GM12878 (cell line): ENCODE measurements at regions not wholly inside any gene's neighbourhood (a gene's known extent, or its start where the extent isn't known, plus 50 kb on each side); places are given as distances from the start of the nearest gene placed in this dataset.

Experiments used
- ATAC-seq: fragments of 200-7000 bp; cut with Tn5 transposase; 3 replicates; pipeline ENCODE4 v1.9.1; 2020; ENCODE audit warnings: mild to moderate bottlenecking, moderate library complexity
- BruUV-seq: library from RNA; stranded (reverse); fragments of 400-500 nt; replicated peaks from 2 replicates; lab custom pipeline; 2021; lab: Mats Ljungman, UMichigan
- CTCF ChIA-PET: fragments of 300-600 bp; sonication (Branson Sonifier 250); formaldehyde crosslinking; extraction: SDS; loops from one replicate; lab custom pipeline; 2021; ENCODE audit warnings: inconsistent platforms; lab: Yijun Ruan, JAX
- POLR2A ChIA-PET: fragments of 350-600 bp; formaldehyde crosslinking; extraction: SDS; loops from one replicate; lab custom pipeline; 2021; ENCODE audit warnings: inconsistent platforms; lab: Charles Lee
- RAD21 ChIA-PET: fragments of 300-600 bp; sonication (Branson Sonifier 250); formaldehyde crosslinking; loops from one replicate; lab custom pipeline; 2023; ENCODE audit warnings: antibody characterized with exemption; ENCODE audit not compliant: unreplicated experiment; lab: Charles Lee
- SMC1A ChIA-PET: fragments of 300-600 bp; sonication (Branson Sonifier 250); formaldehyde crosslinking; loops from one replicate; lab custom pipeline; 2023; ENCODE audit not compliant: unreplicated experiment, uncharacterized antibody; lab: Charles Lee
- DNase-seq: peaks from one replicate; pipeline ENCODE4 v3.0.0-alpha.2; 2011; ENCODE audit warnings: low read depth, low spot score
- FAIRE-seq: peaks from 3 replicates; lab custom pipeline; 2011; peaks lifted over from hg19 to GRCh38; lab: Jason Lieb, UNC
- H2AFZ ChIP-seq: 2 replicates; pipeline ENCODE4 v1.6.0; 2011; ENCODE audit warnings: low read depth, low read length, control low read depth; ENCODE audit not compliant: control insufficient read depth
- H3K27ac ChIP-seq: 2 replicates; pipeline ENCODE4 v1.5.1; 2011; ENCODE audit warnings: control low read depth; ENCODE audit not compliant: control insufficient read depth, insufficient read depth
- H3K27me3 ChIP-seq, 2 experiments: replicated peaks in 1 of 2; 2 replicates each; pipeline versions ENCODE4 v1.6.0 to v1.6.1; 2011; ENCODE audit warnings: low read length in 1 of 2; ENCODE audit not compliant: control insufficient read depth in 2 of 2, insufficient read depth in 2 of 2
- H3K36me3 ChIP-seq, 2 experiments: 2 replicates each; pipeline ENCODE4 v1.5.1; 2011; ENCODE audit warnings: low read length in 1 of 2; ENCODE audit not compliant: control insufficient read depth in 2 of 2, insufficient read depth in 2 of 2
- H3K4me1 ChIP-seq: 2 replicates; pipeline ENCODE4 v1.6.1; 2011; ENCODE audit warnings: mild to moderate bottlenecking, low read length, moderate library complexity, mixed read lengths; ENCODE audit not compliant: control insufficient read depth, insufficient read depth
- H3K4me2 ChIP-seq: 2 replicates; pipeline ENCODE4 v1.6.0; 2011; ENCODE audit warnings: control low read depth; ENCODE audit not compliant: control insufficient read depth, insufficient read depth
- H3K4me3 ChIP-seq: fragments of 200-600 bp; sonication (generic); 2 replicates; pipeline ENCODE4 v1.5.1; 2016
- H3K79me2 ChIP-seq: 2 replicates; pipeline ENCODE4 v1.6.0; 2011; ENCODE audit warnings: low read length; ENCODE audit not compliant: control insufficient read depth, insufficient read depth
- H3K9ac ChIP-seq: 2 replicates; pipeline ENCODE4 v1.8.0; 2011; ENCODE audit warnings: low read length, control low read depth, mixed read lengths; ENCODE audit not compliant: control insufficient read depth, insufficient read depth
- H3K9me3 ChIP-seq: replicated peaks from 3 replicates; pipeline ENCODE4 v1.5.1; 2011; ENCODE audit warnings: mild to moderate bottlenecking, low read length; ENCODE audit not compliant: control insufficient read depth, insufficient read depth
- H4K20me1 ChIP-seq: 2 replicates; pipeline ENCODE4 v1.6.0; 2011; ENCODE audit not compliant: control insufficient read depth, insufficient read depth
- ETV6 ChIP-seq, 2 experiments: fragments of 450-650 bp in 1 of 2; IDR thresholded peaks in 1 of 2; conservative IDR thresholded peaks in 1 of 2; 2 replicates each; pipeline ENCODE4 v1.6.1; 2014; ENCODE audit warnings: antibody characterized with exemption in 1 of 2, borderline replicate concordance in 1 of 2, low read depth in 1 of 2, mild to moderate bottlenecking in 1 of 2, moderate library complexity in 1 of 2
- HDAC6 ChIP-seq: fragments of 200-600 bp; sonication (generic); IDR thresholded peaks from one replicate; pipeline ENCODE4 v1.8.0; 2017; ENCODE audit warnings: antibody characterized with exemption; ENCODE audit not compliant: unreplicated experiment
- IKZF2 ChIP-seq, 2 experiments: fragments of 450-650 bp; IDR thresholded peaks; 2 replicates each; pipeline ENCODE4 v1.6.1; 2017; ENCODE audit warnings: mild to moderate bottlenecking in 2 of 2, moderate library complexity in 2 of 2
- IRF3 ChIP-seq: fragments of 450-650 bp; IDR thresholded peaks from 2 replicates; pipeline ENCODE4 v1.6.1; 2014; ENCODE audit warnings: mild to moderate bottlenecking
- IRF4 ChIP-seq: IDR thresholded peaks from 2 replicates; pipeline ENCODE4 v1.6.1; 2011; ENCODE audit warnings: low read depth, low read length
- MXI1 ChIP-seq: fragments of 150-350 bp; IDR thresholded peaks from 2 replicates; pipeline ENCODE4 v1.6.1; 2011; ENCODE audit warnings: low read depth, mild to moderate bottlenecking, inconsistent platforms, low read length, improper control_type of control experiment
- NRF1 ChIP-seq: conservative IDR thresholded peaks from 2 replicates; pipeline ENCODE4 v1.6.1; 2011; ENCODE audit warnings: mild to moderate bottlenecking, low read depth, low read length, improper control_type of control experiment
- PBX3 ChIP-seq: IDR thresholded peaks from 2 replicates; pipeline ENCODE4 v1.6.1; 2011; ENCODE audit warnings: mild to moderate bottlenecking, low read depth, low read length, moderate library complexity; ENCODE audit not compliant: insufficient replicate concordance
- POLR2AphosphoS5 ChIP-seq: IDR thresholded peaks from 2 replicates; pipeline ENCODE4 v1.6.1; 2011; ENCODE audit warnings: mild to moderate bottlenecking, low read length, inconsistent platforms
- RAD21 ChIP-seq: IDR thresholded peaks from 2 replicates; pipeline ENCODE4 v1.6.1; 2011; ENCODE audit warnings: mild to moderate bottlenecking, low read depth, low read length, moderate library complexity; ENCODE audit not compliant: insufficient read depth
- RELA ChIP-seq: fragments of 450-650 bp; IDR thresholded peaks from 2 replicates; pipeline ENCODE4 v1.8.0; 2014; ENCODE audit warnings: borderline replicate concordance; ENCODE audit not compliant: partially characterized antibody
- STAT3 ChIP-seq: IDR thresholded peaks from 2 replicates; pipeline ENCODE4 v1.6.1; 2011; ENCODE audit warnings: low read depth, low read length, improper control_type of control experiment
- SUZ12 ChIP-seq: fragments of 200-600 bp; sonication (generic); IDR thresholded peaks from one replicate; pipeline ENCODE4 v1.6.1; 2018; ENCODE audit warnings: antibody characterized with exemption, mild to moderate bottlenecking; ENCODE audit not compliant: unreplicated experiment
- WRNIP1 ChIP-seq: IDR thresholded peaks from 2 replicates; pipeline ENCODE4 v1.6.1; 2011; ENCODE audit warnings: low read depth, low read length, improper control_type of control experiment, borderline replicate concordance
- WGBS: methylation state at CpG from one replicate; pipeline ENCODE4 v1.1.6; 2016; ENCODE audit warnings: low lambda C conversion rate; ENCODE audit not compliant: insufficient replicate concordance, insufficient coverage; ENCODE audit errors: missing lambda C conversion rate; 5-methylcytosine and 5-hydroxymethylcytosine counted together
- in situ Hi-C: fragments of 300-500 bp; cut with MboI; formaldehyde crosslinking; loops from 9 replicates; pipeline ENCODE4 v1.14.3; 2018; ENCODE audit warnings: mixed read lengths
- intact Hi-C: fragments of 100-400 bp; cut with micrococcal nuclease; formaldehyde crosslinking; loops from one replicate; pipeline ENCODE4 v1.14.2; 2022; ENCODE audit not compliant: unreplicated experiment
- TF ChIP-seq, protein P1 (sequence below): IDR thresholded peaks from 2 replicates; pipeline ENCODE4 v1.6.1; 2012; ENCODE audit warnings: low read depth, low read length, improper control_type of control experiment

GRCh38 chr4:13248621-13249298 is 235.4 kb downstream of the RAB28 start:
- no peak overlapping the region for H3K4me2 ChIP-seq
- H3K4me1 ChIP-seq = no peaks in the 10 kb centered on the region
- no peaks in the 10 kb centered on the region; the same call in 2 of the 3 replicates for H3K9me3 ChIP-seq
- H3K79me2 ChIP-seq = no peaks in the 10 kb centered on the region
- intact Hi-C loops = no loop called here
- ChIA-PET POLR2A (no interaction called here), SMC1A (interaction anchor here (1.0 kb wide), 1 partner anchor 392 kb away, joined by 3 read pairs; no protein-coding TSS in a partner anchor), CTCF (interaction anchor here (1.6 kb wide), 1 partner anchor 9 kb away, joined by 3 read pairs; no protein-coding TSS in a partner anchor), RAD21 (interaction anchor here (1.1 kb wide), 1 partner anchor 10 kb away, joined by 3 read pairs; no protein-coding TSS in a partner anchor)
- H3K27me3 ChIP-seq = no peaks in the 10 kb centered on the region
- no peaks in the 10 kb centered on the region for H3K36me3 ChIP-seq
- no peak overlapping the region for H3K27ac ChIP-seq
- H3K4me3 ChIP-seq = no peak overlapping the region
- WGBS = 0% methylated on average over 2 of the region's 2 CpGs
- in situ Hi-C loops = no loop called here
- no peak for FAIRE-seq
- no peak overlapping the region for H2AFZ ChIP-seq
- no TSS peak for BruUV-seq
- ATAC-seq = no peak
- H4K20me1 ChIP-seq = no peaks in the 10 kb centered on the region
- no peak overlapping the region for H3K9ac ChIP-seq
- TF ChIP-seq IKZF2 (IDR thresholded peaks at IDR 0.05) (no peak), WRNIP1 (no peak), MXI1 (no peak), STAT3 (no peak), PBX3 (no peak), NRF1 (no peak), IRF3 (no peak), POLR2AphosphoS5 (no peak), HDAC6 (no peak), RELA (no peak), IRF4 (no peak), SUZ12 (no peak), RAD21 (no peak), ETV6 (conservative IDR thresholded peaks at IDR 0.05 in 1 of 2, IDR thresholded peaks at IDR 0.05 in 1 of 2; ENCODE audit: borderline replicate concordance in 1 of 2, low read depth in 1 of 2) (no peak)
- TF ChIP-seq, protein P1, sequence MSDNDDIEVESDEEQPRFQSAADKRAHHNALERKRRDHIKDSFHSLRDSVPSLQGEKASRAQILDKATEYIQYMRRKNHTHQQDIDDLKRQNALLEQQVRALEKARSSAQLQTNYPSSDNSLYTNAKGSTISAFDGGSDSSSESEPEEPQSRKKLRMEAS = no peak
- DNase-seq = no peak
